DND-41 (cell line): ENCODE measurements at regions not wholly inside any gene's neighbourhood (a gene's known extent, or its start where the extent isn't known, plus 50 kb on each side); places are given as distances from the start of the nearest gene placed in this dataset.

ENCODE experiments used
- EZH2 ChIP-seq: IDR thresholded peaks from 3 replicates; pipeline ENCODE4 v1.6.1; 2012; ENCODE audit warnings: borderline replicate concordance, low read depth, mild to moderate bottlenecking, moderate library complexity, low read length, inconsistent platforms; ENCODE audit not compliant: severe bottlenecking
- TF ChIP-seq, protein P1 (sequence below): IDR thresholded peaks from 2 replicates; pipeline ENCODE4 v1.5.1; 2012; ENCODE audit warnings: borderline replicate concordance, low read length, moderate library complexity, mild to moderate bottlenecking; ENCODE audit not compliant: poor library complexity, severe bottlenecking; ENCODE audit errors: extremely low read depth

- TF ChIP-seq, protein P1, sequence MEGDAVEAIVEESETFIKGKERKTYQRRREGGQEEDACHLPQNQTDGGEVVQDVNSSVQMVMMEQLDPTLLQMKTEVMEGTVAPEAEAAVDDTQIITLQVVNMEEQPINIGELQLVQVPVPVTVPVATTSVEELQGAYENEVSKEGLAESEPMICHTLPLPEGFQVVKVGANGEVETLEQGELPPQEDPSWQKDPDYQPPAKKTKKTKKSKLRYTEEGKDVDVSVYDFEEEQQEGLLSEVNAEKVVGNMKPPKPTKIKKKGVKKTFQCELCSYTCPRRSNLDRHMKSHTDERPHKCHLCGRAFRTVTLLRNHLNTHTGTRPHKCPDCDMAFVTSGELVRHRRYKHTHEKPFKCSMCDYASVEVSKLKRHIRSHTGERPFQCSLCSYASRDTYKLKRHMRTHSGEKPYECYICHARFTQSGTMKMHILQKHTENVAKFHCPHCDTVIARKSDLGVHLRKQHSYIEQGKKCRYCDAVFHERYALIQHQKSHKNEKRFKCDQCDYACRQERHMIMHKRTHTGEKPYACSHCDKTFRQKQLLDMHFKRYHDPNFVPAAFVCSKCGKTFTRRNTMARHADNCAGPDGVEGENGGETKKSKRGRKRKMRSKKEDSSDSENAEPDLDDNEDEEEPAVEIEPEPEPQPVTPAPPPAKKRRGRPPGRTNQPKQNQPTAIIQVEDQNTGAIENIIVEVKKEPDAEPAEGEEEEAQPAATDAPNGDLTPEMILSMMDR: no peak
- TF ChIP-seq EZH2: no peak
Measured at GRCh38 chr19:27720155-27720554, 1492.8 kb downstream of the UQCRFS1 start.
